Keratinocyte (primary cell): ENCODE measurements at regions not wholly inside any gene's neighbourhood (a gene's known extent, or its start where the extent isn't known, plus 50 kb on each side); places are given as distances from the start of the nearest gene placed in this dataset.
A peak's percentile ranks its signal among the peaks of the same experiment; 100 is the strongest.
"Not testable (repeated sequence)": the region's sequence is repeated elsewhere in the genome, so short reads cannot be mapped to it uniquely, and the experiment has no call there.

Experiments used
- DNase-seq: peaks from one replicate; pipeline ENCODE4 v3.0.0-alpha.2; 2011; ENCODE audit warnings: low read depth, missing footprints, low spot score
- FAIRE-seq: peaks from 2 replicates; lab custom pipeline; 2011; peaks lifted over from hg19 to GRCh38; lab: Jason Lieb, UNC
- H2AFZ ChIP-seq: 2 replicates; pipeline ENCODE4 v1.6.0; 2012; ENCODE audit warnings: low read length, control low read depth, inconsistent platforms; ENCODE audit not compliant: control insufficient read depth
- H3K27ac ChIP-seq: 2 replicates; pipeline ENCODE4 v1.5.1; 2011; ENCODE audit warnings: low read length; ENCODE audit not compliant: control insufficient read depth, insufficient read depth
- H3K27me3 ChIP-seq: 3 replicates; pipeline ENCODE4 v1.6.0; 2011; ENCODE audit warnings: low read length; ENCODE audit not compliant: control insufficient read depth, insufficient read depth; ENCODE audit errors: extremely low read depth
- H3K36me3 ChIP-seq, 2 experiments: 2 replicates in 1 of 2; 3 replicates in 1 of 2; pipeline ENCODE4 v1.5.1; 2011; ENCODE audit warnings: low read length in 2 of 2, mild to moderate bottlenecking in 1 of 2; ENCODE audit not compliant: control insufficient read depth in 2 of 2, insufficient read depth in 2 of 2; ENCODE audit errors: extremely low read depth in 1 of 2
- H3K4me1 ChIP-seq: 3 replicates; pipeline ENCODE4 v1.5.1; 2011; ENCODE audit warnings: low read length; ENCODE audit not compliant: control insufficient read depth, insufficient read depth; ENCODE audit errors: extremely low read depth
- H3K4me2 ChIP-seq: 3 replicates; pipeline ENCODE4 v1.6.0; 2011; ENCODE audit warnings: low read depth, low read length; ENCODE audit not compliant: control insufficient read depth, insufficient read depth; ENCODE audit errors: extremely low read depth
- H3K4me3 ChIP-seq, 3 experiments: fragments of 200-600 bp in 1 of 3; sonication (generic) in 1 of 3; 2 replicates in 2 of 3; 3 replicates in 1 of 3; pipeline ENCODE4 v1.5.1; 2011 to 2016; ENCODE audit warnings: low read length in 3 of 3, mild to moderate bottlenecking in 3 of 3, control low read depth in 2 of 3, inconsistent platforms in 1 of 3, low read depth in 1 of 3, mixed read lengths in 1 of 3, mixed run types in 1 of 3, moderate library complexity in 1 of 3; ENCODE audit not compliant: control insufficient read depth in 2 of 3, insufficient read depth in 2 of 3; ENCODE audit errors: extremely low read depth in 1 of 3
- H3K79me2 ChIP-seq: 2 replicates; pipeline ENCODE4 v1.6.0; 2012; ENCODE audit warnings: low read length; ENCODE audit not compliant: control insufficient read depth, insufficient read depth
- H3K9ac ChIP-seq: 3 replicates; pipeline ENCODE4 v1.6.0; 2011; ENCODE audit warnings: low read length; ENCODE audit not compliant: control insufficient read depth, insufficient read depth; ENCODE audit errors: extremely low read depth
- H3K9me1 ChIP-seq: 3 replicates; pipeline ENCODE4 v1.6.0; 2011; ENCODE audit warnings: low read length; ENCODE audit not compliant: control insufficient read depth, insufficient read depth; ENCODE audit errors: extremely low read depth
- H3K9me3 ChIP-seq: 2 replicates; pipeline ENCODE4 v1.5.1; 2012; ENCODE audit warnings: low read depth, low read length; ENCODE audit not compliant: control insufficient read depth
- H4K20me1 ChIP-seq: 3 replicates; pipeline ENCODE4 v1.6.0; 2011; ENCODE audit warnings: low read length; ENCODE audit not compliant: control insufficient read depth, insufficient read depth; ENCODE audit errors: extremely low read depth
- CTCF ChIP-seq, 3 experiments: IDR thresholded peaks in 1 of 3; conservative IDR thresholded peaks in 1 of 3; optimal IDR thresholded peaks in 1 of 3; 2 replicates in 2 of 3; 3 replicates in 1 of 3; pipeline versions ENCODE3 to v1.5.1; 2011; ENCODE audit warnings: low read length in 3 of 3, mild to moderate bottlenecking in 3 of 3, moderate library complexity in 2 of 3, control low read depth in 1 of 3, inconsistent platforms in 1 of 3; ENCODE audit not compliant: insufficient read depth in 2 of 3; ENCODE audit errors: extremely low read depth in 1 of 3
- EZH2 ChIP-seq: IDR thresholded peaks from one replicate; pipeline ENCODE4 v1.6.1; 2012; ENCODE audit warnings: inconsistent platforms, mild to moderate bottlenecking, low read length, moderate library complexity
- dilution Hi-C: fragments of 300-500 bp; cut with MboI; formaldehyde crosslinking; loops from one replicate; pipeline ENCODE4 v1.7.0; 2020; ENCODE audit warnings: low sequenced_read_pairs; ENCODE audit not compliant: extremely low pct_ligation_motif_present

DNA sequence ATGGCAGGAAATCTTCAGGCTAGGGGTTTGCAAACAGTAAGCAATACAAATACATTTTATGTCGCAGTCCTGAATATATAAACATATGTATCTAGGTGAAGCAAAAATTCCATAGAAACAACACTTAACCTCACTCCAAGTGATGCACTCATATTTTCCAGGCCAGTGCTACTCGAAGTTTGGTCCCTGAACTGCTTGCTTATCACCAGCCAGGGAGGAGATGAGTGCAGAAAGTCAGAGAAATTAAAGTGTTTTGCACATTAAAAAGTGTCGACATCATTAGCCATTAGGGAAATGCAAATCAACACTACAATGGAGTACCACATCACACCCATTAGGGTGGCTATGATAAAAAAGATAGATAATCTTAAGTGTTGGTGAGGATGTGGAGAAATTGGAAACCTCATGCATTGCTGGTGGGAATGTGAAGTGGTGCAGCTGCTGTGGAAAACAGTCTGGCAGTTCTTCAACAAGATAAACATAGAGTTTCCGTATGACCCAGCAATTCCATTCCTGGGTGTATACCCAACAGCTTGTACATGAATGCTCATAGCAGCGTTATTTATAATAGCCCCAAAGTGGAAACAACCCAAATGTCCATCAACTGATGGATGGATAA is 70.5 kb upstream of the CSF1 start:
- Histone ChIP-seq H3K9me3 (no peaks in the 10 kb centered on the region), H3K4me2 (no peak overlapping the region), H3K9me1 (no peaks in the 10 kb centered on the region), H3K27me3 (peaks cover 5% of the 10 kb centered on the region), H3K79me2 (no peaks in the 10 kb centered on the region), H3K4me1 (peaks cover 4% of the 10 kb centered on the region), H2AFZ (no peak overlapping the region), H3K4me3 (no peak overlapping the region), H3K36me3 (no peaks in the 10 kb centered on the region), H4K20me1 (no peaks in the 10 kb centered on the region), H3K9ac (no peak overlapping the region), H3K27ac (no peak overlapping the region)
- DNase-seq, result no peak
- TF ChIP-seq EZH2 (no peak), CTCF (optimal IDR thresholded peaks at IDR 0.05 in 1 of 3, IDR thresholded peaks at IDR 0.05 in 1 of 3, conservative IDR thresholded peaks at IDR 0.05 in 1 of 3; ENCODE audit: extremely low read depth in 1 of 3, insufficient read depth in 2 of 3, low read length in 3 of 3) (no peak)
- FAIRE-seq, result no peak
- dilution Hi-C loops, result no loop called here

GRCh38 chr1:109839276-109839675 is 71.4 kb upstream of the CSF1 start:
- H3K9me1 ChIP-seq, H3K27ac ChIP-seq, H3K9me3 ChIP-seq, FAIRE-seq, H2AFZ ChIP-seq, H3K9ac ChIP-seq, H4K20me1 ChIP-seq, dilution Hi-C loops, H3K4me3 ChIP-seq, H3K4me2 ChIP-seq, DNase-seq, H3K4me1 ChIP-seq, H3K79me2 ChIP-seq, H3K27me3 ChIP-seq, H3K36me3 ChIP-seq: not testable (repeated sequence)

DNA sequence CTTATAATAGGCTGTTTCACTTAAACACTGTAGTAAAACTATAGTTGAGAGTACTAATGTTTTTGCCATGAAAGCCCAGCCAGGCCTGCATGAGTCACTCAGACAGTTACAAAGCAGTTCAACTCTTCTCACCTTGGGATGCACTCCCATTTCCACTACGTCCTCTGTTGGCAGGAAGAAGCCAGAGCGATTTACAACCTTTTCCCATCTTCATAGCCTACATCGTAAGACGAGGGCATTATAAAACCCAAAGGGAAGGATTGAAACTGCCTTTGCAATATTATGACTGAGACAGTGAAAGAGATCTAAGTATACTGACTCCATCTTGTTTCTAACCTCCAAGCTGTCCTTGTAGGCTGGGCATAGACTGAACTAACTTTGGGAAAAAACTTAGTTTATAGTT is 71.8 kb upstream of the CSF1 start:
- no peak overlapping the region for H3K4me3 ChIP-seq
- no peaks in the 10 kb centered on the region for H3K9me3 ChIP-seq
- H3K4me1 ChIP-seq, result peaks cover 4% of the 10 kb centered on the region
- no peaks in the 10 kb centered on the region for H3K9me1 ChIP-seq
- no peaks in the 10 kb centered on the region for H3K79me2 ChIP-seq
- H3K4me2 ChIP-seq, result no peak overlapping the region
- DNase-seq (no peak), FAIRE-seq (peak; percentile 60)
- TF ChIP-seq EZH2 (no peak), CTCF (optimal IDR thresholded peaks at IDR 0.05 in 1 of 3, IDR thresholded peaks at IDR 0.05 in 1 of 3, conservative IDR thresholded peaks at IDR 0.05 in 1 of 3; ENCODE audit: extremely low read depth in 1 of 3, insufficient read depth in 2 of 3, low read length in 3 of 3) (peak in 2 of 3 experiments; percentile 19 to 38)
- H3K36me3 ChIP-seq, result no peaks in the 10 kb centered on the region
- no peak overlapping the region for H3K27ac ChIP-seq
- peak overlapping the region; percentile 57 for H2AFZ ChIP-seq
- H3K9ac ChIP-seq, result no peak overlapping the region
- H4K20me1 ChIP-seq, result no peaks in the 10 kb centered on the region
- dilution Hi-C loops, result no loop called here
- H3K27me3 ChIP-seq, result no peaks in the 10 kb centered on the region
